ENCODE measurements at regions not wholly inside any gene's neighbourhood (a gene's known extent, or its start where the extent isn't known, plus 50 kb on each side); places are given as distances from the start of the nearest gene placed in this dataset.

DNA sequence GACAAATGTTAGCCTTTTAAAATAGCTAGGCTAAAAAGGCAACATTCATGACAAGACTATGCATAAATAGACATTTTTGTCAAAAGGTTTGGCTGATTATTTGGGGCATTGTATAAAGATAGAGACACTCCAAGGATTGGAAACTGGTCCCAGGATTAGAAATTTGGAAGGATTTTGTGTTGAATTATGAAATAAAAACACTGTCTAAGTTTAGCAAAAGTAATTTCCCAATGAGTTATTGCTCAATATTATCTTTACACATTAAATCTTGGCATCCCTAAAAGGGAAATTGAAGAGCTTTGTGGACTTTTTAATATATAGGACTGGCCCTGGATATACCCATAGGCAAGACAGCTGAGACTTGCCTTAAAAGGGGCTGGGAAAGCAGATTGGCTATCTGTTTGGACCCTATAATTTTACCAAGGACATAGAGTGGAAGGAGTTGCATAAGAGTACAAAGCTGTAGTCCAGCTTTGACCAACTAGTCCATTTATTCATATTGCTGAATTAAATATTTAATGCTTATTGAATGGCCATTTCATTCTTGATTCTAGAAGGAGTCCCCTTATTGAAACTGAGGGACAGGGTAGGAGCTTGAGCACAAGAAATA, 382.7 kb downstream of the METTL15 start:
- TF ChIP-seq, protein P1, sequence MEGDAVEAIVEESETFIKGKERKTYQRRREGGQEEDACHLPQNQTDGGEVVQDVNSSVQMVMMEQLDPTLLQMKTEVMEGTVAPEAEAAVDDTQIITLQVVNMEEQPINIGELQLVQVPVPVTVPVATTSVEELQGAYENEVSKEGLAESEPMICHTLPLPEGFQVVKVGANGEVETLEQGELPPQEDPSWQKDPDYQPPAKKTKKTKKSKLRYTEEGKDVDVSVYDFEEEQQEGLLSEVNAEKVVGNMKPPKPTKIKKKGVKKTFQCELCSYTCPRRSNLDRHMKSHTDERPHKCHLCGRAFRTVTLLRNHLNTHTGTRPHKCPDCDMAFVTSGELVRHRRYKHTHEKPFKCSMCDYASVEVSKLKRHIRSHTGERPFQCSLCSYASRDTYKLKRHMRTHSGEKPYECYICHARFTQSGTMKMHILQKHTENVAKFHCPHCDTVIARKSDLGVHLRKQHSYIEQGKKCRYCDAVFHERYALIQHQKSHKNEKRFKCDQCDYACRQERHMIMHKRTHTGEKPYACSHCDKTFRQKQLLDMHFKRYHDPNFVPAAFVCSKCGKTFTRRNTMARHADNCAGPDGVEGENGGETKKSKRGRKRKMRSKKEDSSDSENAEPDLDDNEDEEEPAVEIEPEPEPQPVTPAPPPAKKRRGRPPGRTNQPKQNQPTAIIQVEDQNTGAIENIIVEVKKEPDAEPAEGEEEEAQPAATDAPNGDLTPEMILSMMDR (IDR thresholded peaks at IDR 0.05; ENCODE audit: insufficient read depth, low read length) = no peak
- H3K4me3 ChIP-seq (ENCODE audit: low read depth, low read length) = no peak overlapping the region
- peak; percentile 89 for DNase-seq (ENCODE audit: low read depth)

DNA sequence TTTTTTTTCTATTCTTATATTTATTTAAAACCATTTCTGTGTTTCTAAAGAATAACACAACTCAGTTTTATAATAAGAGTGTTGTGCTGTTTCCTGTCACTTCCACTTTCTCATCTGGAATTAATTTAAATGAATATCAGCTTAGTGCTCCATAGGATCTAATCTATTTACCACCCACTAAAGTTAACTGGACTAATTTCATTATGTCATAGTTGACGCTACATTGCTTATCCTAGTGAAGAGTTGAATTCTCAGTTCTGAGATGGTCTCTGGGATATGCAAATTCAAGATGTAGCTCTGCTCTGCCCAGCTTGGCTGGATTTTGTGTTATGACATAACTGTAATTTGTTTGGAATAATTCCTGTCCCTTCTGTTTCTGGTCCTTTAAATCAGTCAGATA, 380.1 kb downstream of the METTL15 start:
- TF ChIP-seq, protein P1 (IDR thresholded peaks at IDR 0.05; ENCODE audit: insufficient read depth, low read length) = no peak
- no peak overlapping the region for H3K4me3 ChIP-seq (ENCODE audit: low read depth, low read length)
- DNase-seq (ENCODE audit: low read depth) = no peak

DNA sequence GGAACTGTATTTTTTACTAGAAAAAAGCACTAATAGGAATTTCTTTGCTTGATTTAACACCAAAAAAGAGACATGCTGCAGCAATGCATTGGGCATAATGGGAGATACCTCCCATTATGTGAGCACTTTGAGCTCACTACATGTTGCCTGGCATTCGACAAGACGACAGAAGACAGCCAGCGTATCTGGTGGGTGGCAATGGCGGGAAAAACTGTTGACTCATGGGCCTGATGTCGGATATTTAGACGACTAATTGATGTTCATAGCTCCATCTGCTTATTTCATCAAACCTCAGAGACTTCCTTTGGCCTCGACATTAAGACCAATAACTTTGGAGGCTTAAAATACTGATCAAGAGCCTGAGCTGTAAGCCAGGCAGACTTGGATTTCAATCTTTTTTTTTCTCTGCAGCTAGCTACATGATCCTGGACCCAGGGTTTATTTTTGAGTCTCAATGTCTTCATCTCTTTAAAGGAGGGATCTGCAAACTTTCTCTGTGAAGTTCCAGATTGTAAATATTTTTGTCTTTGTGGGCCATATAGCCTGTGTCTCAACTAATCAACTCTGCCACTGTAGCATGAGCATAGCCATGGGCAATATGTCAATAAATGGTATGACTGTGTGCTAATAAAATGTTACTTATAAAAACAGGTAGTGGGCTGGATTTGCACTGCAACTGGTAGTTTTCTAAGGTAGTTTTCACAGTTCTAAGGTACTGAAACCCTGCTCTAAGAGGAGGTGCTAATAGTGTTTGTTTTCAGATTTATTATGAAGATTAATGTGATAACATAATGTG, 375.1 kb downstream of the METTL15 start:
- TF ChIP-seq, protein P1 (IDR thresholded peaks at IDR 0.05; ENCODE audit: insufficient read depth, low read length) = no peak
- DNase-seq (ENCODE audit: low read depth) = no peak
- no peak overlapping the region for H3K4me3 ChIP-seq (ENCODE audit: low read depth, low read length)

DNA sequence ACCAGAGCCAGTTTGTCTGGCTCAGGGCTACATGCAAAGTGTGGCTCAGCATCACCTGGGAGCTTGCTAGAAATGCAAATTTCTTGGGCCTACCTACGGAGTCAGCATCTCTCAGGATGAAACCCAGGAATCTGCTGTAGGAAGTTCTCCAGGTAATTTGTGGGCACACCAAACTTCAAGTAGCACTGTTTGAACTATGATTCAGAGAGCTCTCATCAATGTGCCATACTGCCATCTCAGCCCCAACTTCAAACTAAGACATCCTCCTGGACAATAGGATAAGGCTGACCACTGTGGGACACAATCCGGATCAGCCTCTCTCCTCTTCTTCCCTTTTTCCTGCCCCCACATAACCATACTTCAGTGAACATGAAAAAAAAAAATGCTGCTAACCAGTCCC, 374.5 kb downstream of the METTL15 start:
- DNase-seq (ENCODE audit: low read depth) = no peak
- TF ChIP-seq, protein P1 (IDR thresholded peaks at IDR 0.05; ENCODE audit: insufficient read depth, low read length) = no peak

DNA sequence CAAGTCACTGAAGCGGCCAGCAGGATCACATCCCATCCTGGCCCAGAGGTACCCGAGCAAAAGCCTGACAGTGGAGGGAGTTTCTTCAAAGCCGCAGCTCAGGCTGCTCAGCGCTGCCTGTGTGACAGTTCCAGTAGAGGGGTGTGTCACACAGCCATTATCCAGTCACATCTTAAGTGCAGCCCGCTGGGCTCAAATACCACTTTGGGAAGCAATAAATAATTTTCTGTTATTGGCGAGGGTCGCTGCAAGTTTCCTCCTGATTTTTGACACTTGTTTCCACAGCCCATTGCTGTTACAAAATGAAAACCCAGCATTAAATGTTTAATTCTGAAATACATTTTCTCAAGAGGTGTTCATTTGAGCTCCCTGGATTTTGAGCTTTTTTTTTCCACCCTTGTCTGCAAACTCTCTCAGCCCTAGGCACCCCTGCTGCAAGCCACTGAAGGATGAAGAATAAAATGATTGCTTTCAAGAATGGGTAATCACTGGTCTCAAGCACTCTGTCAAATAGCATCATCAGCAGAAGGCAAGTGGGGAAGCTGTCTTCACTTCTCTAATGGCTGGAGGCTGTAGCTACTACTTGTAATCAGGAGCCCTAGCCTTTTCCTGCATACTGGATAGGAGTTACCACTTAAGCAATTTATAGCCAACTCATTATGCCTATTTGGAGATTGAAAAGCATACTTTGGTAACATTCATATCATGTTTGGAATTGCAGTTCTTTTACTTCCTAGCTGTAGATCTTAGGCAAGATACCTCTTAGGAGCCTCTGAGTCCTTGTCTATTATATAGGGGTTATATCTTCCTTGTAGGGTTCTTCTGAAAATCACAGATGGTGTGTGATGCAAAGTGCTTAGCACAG, 373.7 kb downstream of the METTL15 start:
- DNase-seq (ENCODE audit: low read depth) = no peak
- TF ChIP-seq, protein P1 (IDR thresholded peaks at IDR 0.05; ENCODE audit: insufficient read depth, low read length) = no peak
- H3K4me3 ChIP-seq (ENCODE audit: low read depth, low read length) = no peak overlapping the region

More for the DNA sequence above, 374.5 kb downstream of the METTL15 start:
- no peak overlapping the region for H3K4me3 ChIP-seq (ENCODE audit: low read depth, low read length)

DNA sequence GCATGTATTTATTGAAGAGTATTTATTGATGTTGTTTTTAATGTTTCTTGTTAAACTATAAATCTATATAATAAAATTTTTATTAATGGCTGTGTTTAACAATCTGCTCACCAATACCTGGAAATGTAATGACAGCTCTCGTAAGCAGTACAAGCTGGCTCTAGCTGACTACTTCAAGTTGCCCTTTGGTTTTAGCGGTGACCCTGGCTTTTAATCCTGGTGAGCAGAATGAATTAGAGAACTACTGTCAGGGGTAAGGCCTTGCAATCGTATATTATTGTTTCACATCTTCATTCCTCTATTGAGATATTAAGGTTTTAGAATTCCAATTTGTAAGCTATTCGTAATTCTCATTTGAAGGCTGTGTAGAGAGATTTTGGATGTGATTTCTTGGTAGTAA, 372.2 kb downstream of the METTL15 start:
- TF ChIP-seq, protein P1 (IDR thresholded peaks at IDR 0.05; ENCODE audit: insufficient read depth, low read length) = no peak

More for the DNA sequence above, 372.2 kb downstream of the METTL15 start:
- H3K4me3 ChIP-seq (ENCODE audit: low read depth, low read length) = no peak overlapping the region
- no peak for DNase-seq (ENCODE audit: low read depth)
